ENCODE measurements at regions not wholly inside any gene's neighbourhood (a gene's known extent, or its start where the extent isn't known, plus 50 kb on each side); places are given as distances from the start of the nearest gene placed in this dataset.
"Not testable (repeated sequence)": the region's sequence is repeated elsewhere in the genome, so short reads cannot be mapped to it uniquely, and the experiment has no call there.

DNA sequence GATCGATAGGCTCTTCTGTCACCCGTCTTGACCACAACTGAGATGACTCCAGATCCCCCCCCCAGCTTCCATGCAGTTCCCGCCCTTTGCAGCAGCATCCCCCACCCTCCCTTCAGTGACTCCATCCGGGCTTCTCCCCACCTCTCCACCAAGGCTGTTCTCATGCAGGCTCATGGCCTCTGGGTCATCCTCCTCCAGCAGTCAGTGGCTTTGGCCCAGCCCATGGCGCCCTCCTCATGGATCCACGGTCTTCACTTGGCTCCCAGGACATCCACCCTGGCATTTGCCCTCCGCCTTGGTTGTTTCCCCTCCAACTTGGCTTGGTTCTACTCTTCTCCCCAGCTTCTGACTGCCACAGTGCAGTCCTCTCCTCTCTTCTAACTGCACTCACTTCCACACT, 96.7 kb upstream of the RUFY1 start:
- ChIA-PET CTCF (no interaction called here), POLR2A (no interaction called here)
- H3K27ac Mint-ChIP-seq (ENCODE audit: low read depth, unreplicated experiment), result no peak overlapping the region
- no peak overlapping the region for H3K4me3 Mint-ChIP-seq (ENCODE audit: unreplicated experiment)
- no TSS peak for BruUV-seq (replicated peaks)
- TF ChIP-seq, protein P1, sequence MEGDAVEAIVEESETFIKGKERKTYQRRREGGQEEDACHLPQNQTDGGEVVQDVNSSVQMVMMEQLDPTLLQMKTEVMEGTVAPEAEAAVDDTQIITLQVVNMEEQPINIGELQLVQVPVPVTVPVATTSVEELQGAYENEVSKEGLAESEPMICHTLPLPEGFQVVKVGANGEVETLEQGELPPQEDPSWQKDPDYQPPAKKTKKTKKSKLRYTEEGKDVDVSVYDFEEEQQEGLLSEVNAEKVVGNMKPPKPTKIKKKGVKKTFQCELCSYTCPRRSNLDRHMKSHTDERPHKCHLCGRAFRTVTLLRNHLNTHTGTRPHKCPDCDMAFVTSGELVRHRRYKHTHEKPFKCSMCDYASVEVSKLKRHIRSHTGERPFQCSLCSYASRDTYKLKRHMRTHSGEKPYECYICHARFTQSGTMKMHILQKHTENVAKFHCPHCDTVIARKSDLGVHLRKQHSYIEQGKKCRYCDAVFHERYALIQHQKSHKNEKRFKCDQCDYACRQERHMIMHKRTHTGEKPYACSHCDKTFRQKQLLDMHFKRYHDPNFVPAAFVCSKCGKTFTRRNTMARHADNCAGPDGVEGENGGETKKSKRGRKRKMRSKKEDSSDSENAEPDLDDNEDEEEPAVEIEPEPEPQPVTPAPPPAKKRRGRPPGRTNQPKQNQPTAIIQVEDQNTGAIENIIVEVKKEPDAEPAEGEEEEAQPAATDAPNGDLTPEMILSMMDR (IDR thresholded peaks at IDR 0.05; ENCODE audit: unreplicated experiment), result no peak
- intact Hi-C loops (cut with micrococcal nuclease), result no loop called here
- peaks cover 7% of the 10 kb centered on the region for H3K36me3 Mint-ChIP-seq (ENCODE audit: insufficient read depth, unreplicated experiment)
- H3K27me3 Mint-ChIP-seq (ENCODE audit: insufficient read depth, unreplicated experiment), result peaks cover 10% of the 10 kb centered on the region
- H3K9me3 Mint-ChIP-seq (ENCODE audit: unreplicated experiment), result peaks cover 51% of the 10 kb centered on the region
- H3K4me1 Mint-ChIP-seq (ENCODE audit: insufficient read depth, unreplicated experiment), result no peaks in the 10 kb centered on the region
- no peak for DNase-seq (ENCODE audit: unreplicated experiment)

DNA sequence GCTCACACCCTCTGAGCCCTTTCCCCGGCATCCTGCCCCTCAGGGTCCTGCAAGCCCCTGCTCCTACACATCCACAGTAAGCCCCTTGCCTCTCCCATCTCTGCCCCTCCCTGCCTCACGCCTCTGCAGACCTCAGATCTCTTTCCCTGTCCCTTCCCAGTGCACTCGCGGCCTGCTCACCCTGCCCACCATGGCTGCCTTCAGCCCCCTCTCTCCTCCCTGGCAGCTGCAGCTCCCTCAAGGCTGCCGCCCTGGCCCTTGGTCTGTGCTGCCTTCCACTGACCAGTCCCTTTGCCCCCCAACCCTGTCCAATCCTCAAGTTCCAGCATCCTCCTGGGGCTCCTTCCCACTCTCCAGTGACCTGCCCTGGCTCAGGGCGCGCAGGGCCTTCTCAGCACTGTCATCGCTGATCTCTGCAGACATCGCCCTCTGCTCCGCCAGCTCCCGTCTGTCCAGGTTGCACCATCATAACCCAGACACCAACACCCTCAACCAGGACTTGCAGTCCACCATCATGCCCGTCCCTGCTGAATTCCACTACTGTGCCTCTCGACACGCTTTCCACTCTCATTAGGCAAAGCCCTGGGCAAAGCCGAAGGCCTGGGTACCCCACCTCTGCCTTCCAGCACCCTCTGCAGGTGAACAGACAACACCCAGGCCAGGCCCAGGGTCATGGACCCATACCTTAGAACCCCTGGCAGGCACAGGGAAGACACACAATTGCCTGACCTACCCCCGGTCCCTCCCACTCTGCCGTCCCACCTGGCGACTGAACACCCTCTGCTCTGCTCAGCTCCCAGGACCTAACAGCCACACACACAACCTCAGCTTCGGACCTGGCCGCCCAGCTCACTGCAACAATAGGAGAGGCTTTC, 97.8 kb upstream of the RUFY1 start:
- CTCF ChIA-PET, result no interaction called here
- Mint-ChIP-seq H3K9me3 (ENCODE audit: unreplicated experiment) (peaks cover 47% of the 10 kb centered on the region), H3K27ac (ENCODE audit: low read depth, unreplicated experiment) (no peak overlapping the region), H3K27me3 (ENCODE audit: insufficient read depth, unreplicated experiment) (peaks cover 5% of the 10 kb centered on the region), H3K4me1 (ENCODE audit: insufficient read depth, unreplicated experiment) (no peaks in the 10 kb centered on the region), H3K36me3 (ENCODE audit: insufficient read depth, unreplicated experiment) (peaks cover 7% of the 10 kb centered on the region), H3K4me3 (ENCODE audit: unreplicated experiment) (no peak overlapping the region)
- intact Hi-C loops (cut with micrococcal nuclease), result no loop called here
- TF ChIP-seq, protein P1 (IDR thresholded peaks at IDR 0.05; ENCODE audit: unreplicated experiment), result no peak
- BruUV-seq (replicated peaks), result no TSS peak
- DNase-seq (ENCODE audit: unreplicated experiment), result no peak
- POLR2A ChIA-PET, result no interaction called here

DNA sequence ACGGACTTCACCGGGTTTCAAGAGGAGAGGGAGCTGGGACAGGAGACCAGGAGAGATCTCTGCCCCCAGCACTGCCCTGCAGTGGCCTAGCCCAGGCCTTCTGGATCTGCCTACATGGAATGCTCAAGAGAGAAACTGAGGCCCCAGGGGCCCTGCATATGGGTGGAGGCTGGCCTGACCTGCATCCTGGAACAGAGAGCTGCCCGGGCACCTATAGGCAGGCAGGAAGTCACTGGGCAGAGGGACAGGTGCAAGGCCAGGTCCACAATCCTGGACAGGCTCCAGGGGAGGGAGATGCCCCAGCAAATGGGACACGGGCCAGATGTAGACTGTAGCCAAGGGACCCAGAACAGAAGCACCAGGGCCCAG, 98.5 kb upstream of the RUFY1 start:
- POLR2A ChIA-PET, result no interaction called here
- Mint-ChIP-seq H3K4me3 (ENCODE audit: unreplicated experiment) (no peak overlapping the region), H3K36me3 (ENCODE audit: insufficient read depth, unreplicated experiment) (peaks cover 7% of the 10 kb centered on the region), H3K27me3 (ENCODE audit: insufficient read depth, unreplicated experiment) (no peaks in the 10 kb centered on the region), H3K27ac (ENCODE audit: low read depth, unreplicated experiment) (no peak overlapping the region), H3K4me1 (ENCODE audit: insufficient read depth, unreplicated experiment) (no peaks in the 10 kb centered on the region), H3K9me3 (ENCODE audit: unreplicated experiment) (peaks cover 43% of the 10 kb centered on the region)
- no TSS peak for BruUV-seq (replicated peaks)
- intact Hi-C loops (cut with micrococcal nuclease), result no loop called here
- TF ChIP-seq, protein P1 (IDR thresholded peaks at IDR 0.05; ENCODE audit: unreplicated experiment), result no peak
- CTCF ChIA-PET, result no interaction called here
- no peak for DNase-seq (ENCODE audit: unreplicated experiment)

DNA sequence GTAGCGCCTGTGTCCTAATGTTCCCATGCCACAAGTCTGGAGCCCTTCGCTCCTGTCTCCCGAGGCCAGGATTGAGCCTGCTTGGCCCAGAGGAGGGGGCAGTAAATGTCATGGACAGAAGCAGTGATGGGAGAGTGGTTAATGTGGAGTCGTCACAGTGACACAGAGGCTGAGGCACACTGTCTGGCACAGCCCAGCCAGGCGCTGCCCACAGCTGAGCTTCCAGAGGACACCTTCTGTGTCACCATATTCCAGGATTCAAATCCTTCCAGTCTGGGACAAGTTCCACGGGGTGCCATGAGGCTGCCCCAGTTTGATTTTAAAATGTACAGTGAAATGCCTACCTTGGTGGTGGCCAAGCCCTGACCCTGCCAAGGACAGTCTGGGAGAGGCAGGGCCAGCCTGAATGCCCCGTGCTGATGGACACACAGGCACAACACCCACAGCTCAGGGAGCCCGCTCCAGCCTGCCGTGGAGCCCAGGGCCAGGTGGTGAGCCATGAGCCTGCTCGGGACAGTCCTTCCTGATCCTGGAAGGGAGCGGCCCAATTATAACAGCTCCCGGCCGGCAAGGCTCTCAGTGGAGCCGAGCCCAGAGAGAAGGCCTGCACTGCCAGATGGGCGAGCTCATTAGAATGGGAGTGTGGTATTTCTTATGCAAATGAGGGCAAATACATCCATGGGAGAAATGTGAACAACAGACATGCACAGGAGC, 99.1 kb upstream of the RUFY1 start:
- no peak overlapping the region for H3K27ac Mint-ChIP-seq (ENCODE audit: low read depth, unreplicated experiment)
- POLR2A ChIA-PET, result no interaction called here
- DNase-seq (ENCODE audit: unreplicated experiment), result no peak
- TF ChIP-seq, protein P1 (IDR thresholded peaks at IDR 0.05; ENCODE audit: unreplicated experiment), result no peak
- H3K4me1 Mint-ChIP-seq (ENCODE audit: insufficient read depth, unreplicated experiment), result no peaks in the 10 kb centered on the region
- peaks cover 7% of the 10 kb centered on the region for H3K36me3 Mint-ChIP-seq (ENCODE audit: insufficient read depth, unreplicated experiment)
- peaks cover 43% of the 10 kb centered on the region for H3K9me3 Mint-ChIP-seq (ENCODE audit: unreplicated experiment)
- CTCF ChIA-PET, result no interaction called here
- BruUV-seq (replicated peaks), result no TSS peak
- no peak overlapping the region for H3K4me3 Mint-ChIP-seq (ENCODE audit: unreplicated experiment)
- intact Hi-C loops (cut with micrococcal nuclease), result no loop called here
- H3K27me3 Mint-ChIP-seq (ENCODE audit: insufficient read depth, unreplicated experiment), result no peaks in the 10 kb centered on the region

DNA sequence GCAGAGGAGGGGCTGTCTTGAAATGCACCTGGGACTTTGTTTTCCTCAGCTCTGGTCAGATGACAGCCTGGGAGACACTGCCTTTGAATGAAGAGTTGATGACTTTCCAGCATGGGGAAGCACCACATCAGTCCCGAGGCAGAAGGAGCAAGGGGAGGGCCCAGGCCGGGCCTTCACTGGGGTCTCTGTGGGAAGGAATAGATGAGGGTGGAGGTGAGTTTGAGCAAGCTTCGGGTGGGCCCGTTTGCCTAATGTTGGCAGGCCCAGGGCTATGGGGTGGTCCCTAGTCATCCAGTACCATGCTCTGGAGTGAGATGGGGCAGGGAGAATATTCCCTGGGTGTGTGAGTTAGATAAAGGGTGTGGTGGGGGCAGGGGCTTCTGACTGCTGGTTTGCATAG, 100.4 kb upstream of the RUFY1 start:
- POLR2A ChIA-PET; BruUV-seq (replicated peaks); intact Hi-C loops (cut with micrococcal nuclease); H3K4me3 Mint-ChIP-seq (ENCODE audit: unreplicated experiment); DNase-seq (ENCODE audit: unreplicated experiment); H3K27me3 Mint-ChIP-seq (ENCODE audit: insufficient read depth, unreplicated experiment); H3K4me1 Mint-ChIP-seq (ENCODE audit: insufficient read depth, unreplicated experiment); H3K36me3 Mint-ChIP-seq (ENCODE audit: insufficient read depth, unreplicated experiment); CTCF ChIA-PET; H3K27ac Mint-ChIP-seq (ENCODE audit: low read depth, unreplicated experiment): not testable (repeated sequence)
- peaks cover 42% of the 10 kb centered on the region for H3K9me3 Mint-ChIP-seq (ENCODE audit: unreplicated experiment)

DNA sequence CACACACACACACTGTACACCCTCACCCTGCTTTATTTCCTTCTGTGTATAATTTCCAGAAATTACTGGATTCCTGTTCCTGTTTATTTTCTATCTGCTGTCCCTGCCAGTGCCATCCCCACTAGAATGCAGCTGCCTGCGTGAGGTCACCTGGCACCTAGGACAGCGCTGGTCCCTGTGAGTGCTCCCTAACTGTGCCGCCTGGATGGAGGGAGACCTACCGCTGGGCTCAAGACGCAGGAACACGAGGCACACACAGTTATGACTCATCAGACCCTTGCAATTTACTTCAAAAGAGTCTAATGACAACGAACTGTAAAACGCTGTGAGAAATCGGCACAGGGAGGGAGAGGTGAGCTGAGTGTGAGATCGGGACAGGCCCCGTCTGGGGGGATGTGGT, 102.1 kb upstream of the RUFY1 start:
- H3K4me1 Mint-ChIP-seq (ENCODE audit: insufficient read depth, unreplicated experiment); H3K27me3 Mint-ChIP-seq (ENCODE audit: insufficient read depth, unreplicated experiment); intact Hi-C loops (cut with micrococcal nuclease); BruUV-seq (replicated peaks); H3K27ac Mint-ChIP-seq (ENCODE audit: low read depth, unreplicated experiment); H3K4me3 Mint-ChIP-seq (ENCODE audit: unreplicated experiment); POLR2A ChIA-PET; CTCF ChIA-PET; DNase-seq (ENCODE audit: unreplicated experiment); H3K36me3 Mint-ChIP-seq (ENCODE audit: insufficient read depth, unreplicated experiment): not testable (repeated sequence)
- peaks cover 25% of the 10 kb centered on the region for H3K9me3 Mint-ChIP-seq (ENCODE audit: unreplicated experiment)
